ENCODE measurements at regions not wholly inside any gene's neighbourhood (a gene's known extent, or its start where the extent isn't known, plus 50 kb on each side); places are given as distances from the start of the nearest gene placed in this dataset.

GRCh38 chr2:235165136-235165535 is 213.3 kb downstream of the SH3BP4 start:
- WGBS, 2 donors (ENCODE audit: low coverage in 1 of 2), result 82 to 100% methylated on average over 1 to 9 of the region's 9 CpGs
- TF ChIP-seq POLR2AphosphoS5 (IDR thresholded peaks at IDR 0.05), result no peak
- no peak for TF ChIP-seq EP300 (IDR thresholded peaks at IDR 0.05; ENCODE audit: low read depth)
- TF ChIP-seq, protein P1, sequence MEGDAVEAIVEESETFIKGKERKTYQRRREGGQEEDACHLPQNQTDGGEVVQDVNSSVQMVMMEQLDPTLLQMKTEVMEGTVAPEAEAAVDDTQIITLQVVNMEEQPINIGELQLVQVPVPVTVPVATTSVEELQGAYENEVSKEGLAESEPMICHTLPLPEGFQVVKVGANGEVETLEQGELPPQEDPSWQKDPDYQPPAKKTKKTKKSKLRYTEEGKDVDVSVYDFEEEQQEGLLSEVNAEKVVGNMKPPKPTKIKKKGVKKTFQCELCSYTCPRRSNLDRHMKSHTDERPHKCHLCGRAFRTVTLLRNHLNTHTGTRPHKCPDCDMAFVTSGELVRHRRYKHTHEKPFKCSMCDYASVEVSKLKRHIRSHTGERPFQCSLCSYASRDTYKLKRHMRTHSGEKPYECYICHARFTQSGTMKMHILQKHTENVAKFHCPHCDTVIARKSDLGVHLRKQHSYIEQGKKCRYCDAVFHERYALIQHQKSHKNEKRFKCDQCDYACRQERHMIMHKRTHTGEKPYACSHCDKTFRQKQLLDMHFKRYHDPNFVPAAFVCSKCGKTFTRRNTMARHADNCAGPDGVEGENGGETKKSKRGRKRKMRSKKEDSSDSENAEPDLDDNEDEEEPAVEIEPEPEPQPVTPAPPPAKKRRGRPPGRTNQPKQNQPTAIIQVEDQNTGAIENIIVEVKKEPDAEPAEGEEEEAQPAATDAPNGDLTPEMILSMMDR (IDR thresholded peaks at IDR 0.05), result no peak
- no peak for TF ChIP-seq POLR2A (IDR thresholded peaks at IDR 0.05)
- Histone ChIP-seq H3K27ac (no peak overlapping the region), H3K27me3 (no peaks in the 10 kb centered on the region), H3K9me3 (no peaks in the 10 kb centered on the region), H3K4me1 (no peaks in the 10 kb centered on the region), H3K36me3 (no peaks in the 10 kb centered on the region), H3K4me3 (no peak overlapping the region)
- in situ Hi-C loops (cut with MboI; ENCODE audit: low pct_ligation_motif_present in 1 of 4, low pct_unique_long_range_greater_than_20kb in 1 of 4, low sequenced_read_pairs in 3 of 4), result no loop called here
- no peak for DNase-seq
- intact Hi-C loops (cut with DNase I; ENCODE audit: low total_unique reads), result no loop called here

DNA sequence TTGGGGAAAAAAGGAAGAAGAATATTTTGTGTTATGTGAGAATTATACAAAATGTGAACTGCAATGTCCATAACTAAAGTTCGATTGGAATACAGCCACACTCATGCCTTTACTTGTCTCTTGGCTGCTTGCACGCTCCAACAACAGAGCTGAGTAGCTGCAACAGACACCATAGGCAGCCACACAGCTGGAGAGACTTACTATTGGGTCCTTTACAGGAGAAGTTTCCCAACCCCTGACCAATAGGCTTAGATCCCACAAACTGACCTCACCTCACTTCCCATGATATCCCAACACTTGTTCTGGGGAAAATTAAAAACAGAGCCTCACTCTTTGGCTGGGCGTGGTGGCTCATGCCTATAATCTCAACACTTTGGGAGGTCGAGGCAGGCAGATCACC is 213.8 kb downstream of the SH3BP4 start:
- Histone ChIP-seq H3K4me1 (peaks cover 0 to 4% (median 2%) of the 10 kb centered on the region in 4 donors), H3K4me3 (no peak overlapping the region), H3K27ac (no peak overlapping the region), H3K9me3 (no peaks in the 10 kb centered on the region), H3K27me3 (no peaks in the 10 kb centered on the region), H3K36me3 (no peaks in the 10 kb centered on the region)
- DNase-seq, result no peak
- TF ChIP-seq POLR2A (IDR thresholded peaks at IDR 0.05) (no peak), POLR2AphosphoS5 (IDR thresholded peaks at IDR 0.05) (no peak), EP300 (IDR thresholded peaks at IDR 0.05; ENCODE audit: low read depth) (no peak)
- TF ChIP-seq, protein P1 (IDR thresholded peaks at IDR 0.05), result no peak
- intact Hi-C loops (cut with DNase I; ENCODE audit: low total_unique reads) (no loop called here), in situ Hi-C loops (cut with MboI; ENCODE audit: low pct_ligation_motif_present in 1 of 4, low pct_unique_long_range_greater_than_20kb in 1 of 4, low sequenced_read_pairs in 3 of 4) (no loop called here)
- 81 to 90% methylated on average over 2 to 4 of the region's 4 CpGs for WGBS, 2 donors (ENCODE audit: low coverage in 1 of 2)

- TF ChIP-seq POLR2AphosphoS5 (IDR thresholded peaks at IDR 0.05), result no peak
- TF ChIP-seq EP300 (IDR thresholded peaks at IDR 0.05; ENCODE audit: low read depth), result no peak
- no peak for TF ChIP-seq POLR2A (IDR thresholded peaks at IDR 0.05)
- TF ChIP-seq, protein P1 (IDR thresholded peaks at IDR 0.05), result no peak
- 62 to 69% methylated on average over 5 to 8 of the region's 8 CpGs for WGBS, 2 donors (ENCODE audit: low coverage in 1 of 2)
- Histone ChIP-seq H3K9me3 (no peaks in the 10 kb centered on the region), H3K27ac (no peak overlapping the region), H3K27me3 (no peaks in the 10 kb centered on the region), H3K4me3 (no peak overlapping the region), H3K4me1 (peaks cover 0 to 22% (median 18%) of the 10 kb centered on the region in 4 donors), H3K36me3 (no peaks in the 10 kb centered on the region)
- in situ Hi-C loops (cut with MboI; ENCODE audit: low pct_ligation_motif_present in 1 of 4, low pct_unique_long_range_greater_than_20kb in 1 of 4, low sequenced_read_pairs in 3 of 4) (no loop called here), intact Hi-C loops (cut with DNase I; ENCODE audit: low total_unique reads) (no loop called here)
- no peak for DNase-seq
Measured at GRCh38 chr2:235168174-235168979, 216.6 kb downstream of the SH3BP4 start.

- no peaks in the 10 kb centered on the region for H3K9me3 ChIP-seq
- no peak overlapping the region for H3K27ac ChIP-seq
- no peaks in the 10 kb centered on the region for H3K27me3 ChIP-seq
- TF ChIP-seq POLR2AphosphoS5 (IDR thresholded peaks at IDR 0.05) (no peak), POLR2A (IDR thresholded peaks at IDR 0.05) (no peak), EP300 (IDR thresholded peaks at IDR 0.05; ENCODE audit: low read depth) (no peak)
- TF ChIP-seq, protein P1 (IDR thresholded peaks at IDR 0.05), result no peak
- H3K4me3 ChIP-seq, result no peak overlapping the region
- DNase-seq, result no peak
- H3K4me1 ChIP-seq, result peaks cover 0 to 22% (median 18%) of the 10 kb centered on the region in 4 donors
- H3K36me3 ChIP-seq, result no peaks in the 10 kb centered on the region
- intact Hi-C loops (cut with DNase I; ENCODE audit: low total_unique reads) (no loop called here), in situ Hi-C loops (cut with MboI; ENCODE audit: low pct_ligation_motif_present in 1 of 4, low pct_unique_long_range_greater_than_20kb in 1 of 4, low sequenced_read_pairs in 3 of 4) (no loop called here)
- 50 to 76% methylated on average over 2 to 3 of the region's 3 CpGs for WGBS, 2 donors (ENCODE audit: low coverage in 1 of 2)
Measured at GRCh38 chr2:235170016-235170415, 218.2 kb downstream of the SH3BP4 start.
